K562 (cell line): ENCODE measurements at regions not wholly inside any gene's neighbourhood (a gene's known extent, or its start where the extent isn't known, plus 50 kb on each side); places are given as distances from the start of the nearest gene placed in this dataset.
A peak's percentile ranks its signal among the peaks of the same experiment; 100 is the strongest.
"Not testable (repeated sequence)": the region's sequence is repeated elsewhere in the genome, so short reads cannot be mapped to it uniquely, and the experiment has no call there.

Source experiments
- ATAC-seq: fragments of 200-7000 bp; cut with Tn5 transposase; 3 replicates; pipeline ENCODE4 v1.9.1; 2020; ENCODE audit warnings: moderate library complexity
- BruUV-seq: library from RNA; stranded (reverse); fragments of 400-500 nt; replicated peaks from 2 replicates; lab custom pipeline; 2021; lab: Mats Ljungman, UMichigan
- CTCF ChIA-PET: fragments of 300-600 bp; formaldehyde crosslinking; extraction: SDS; loops from one replicate; lab custom pipeline; 2021; ENCODE audit warnings: low intra/inter-chr PET ratio; lab: Yijun Ruan, JAX
- POLR2A ChIA-PET: fragments of 300-600, 350-650 bp; sonication (Branson Sonifier 250); formaldehyde crosslinking; extraction: SDS; loops from one replicate; lab custom pipeline; 2021; ENCODE audit warnings: antibody characterized with exemption, inconsistent platforms; lab: Yijun Ruan, JAX
- DNase-seq, 4 experiments: peaks; one replicate each; pipeline versions ENCODE4 v3.0.0 to v3.0.0-alpha.2; 2011 to 2018; ENCODE audit warnings: low spot score in 3 of 4, mixed read lengths in 3 of 4; ENCODE audit errors: extremely low read depth in 1 of 4
- FAIRE-seq: peaks from 2 replicates; lab custom pipeline; 2011; peaks lifted over from hg19 to GRCh38; lab: Jason Lieb, UNC
- H2AFZ ChIP-seq: 2 replicates; pipeline ENCODE4 v1.6.0; 2011; ENCODE audit warnings: low read depth, low read length, control low read depth, inconsistent platforms
- H3K27ac ChIP-seq: fragments of 200-600 bp; 3 replicates; pipeline ENCODE4 v1.8.0; 2011; ENCODE audit warnings: low read depth, mild to moderate bottlenecking, control low read depth, inconsistent platforms, low read length, moderate library complexity, mixed read lengths; ENCODE audit errors: extremely low read depth
- H3K27me3 ChIP-seq, 2 experiments: fragments of 300-600 bp in 1 of 2; 2 replicates in 1 of 2; 3 replicates in 1 of 2; pipeline versions ENCODE4 v1.6.0 to v1.8.0; 2011; ENCODE audit warnings: inconsistent platforms in 2 of 2, low read length in 2 of 2, mild to moderate bottlenecking in 1 of 2, mixed read lengths in 1 of 2, moderate library complexity in 1 of 2; ENCODE audit not compliant: control insufficient read depth in 2 of 2, insufficient read depth in 2 of 2
- H3K36me3 ChIP-seq: fragments of 300-600 bp; 3 replicates; pipeline ENCODE4 v1.8.0; 2011; ENCODE audit warnings: mild to moderate bottlenecking, low read length, inconsistent platforms; ENCODE audit not compliant: control insufficient read depth, insufficient read depth
- H3K4me1 ChIP-seq, 2 experiments: fragments of 200-600 bp in 1 of 2; replicated peaks in 1 of 2; 2 replicates in 1 of 2; 3 replicates in 1 of 2; pipeline versions ENCODE4 v1.5.1 to v1.8.0; 2011; ENCODE audit warnings: inconsistent platforms in 2 of 2, low read length in 2 of 2, mild to moderate bottlenecking in 1 of 2, mixed read lengths in 1 of 2, moderate library complexity in 1 of 2; ENCODE audit not compliant: control insufficient read depth in 2 of 2, insufficient read depth in 2 of 2
- H3K4me2 ChIP-seq: 2 replicates; pipeline ENCODE4 v1.6.1; 2011; ENCODE audit warnings: low read length, control low read depth, inconsistent platforms, mixed read lengths; ENCODE audit not compliant: insufficient read depth
- H3K4me3 ChIP-seq: fragments of 200-600 bp; sonication (generic), shearing (Covaris generic); 2 replicates; pipeline ENCODE4 v1.5.1; 2016; ENCODE audit warnings: control low read depth, inconsistent platforms
- H3K79me2 ChIP-seq: fragments of 200-600 bp; 3 replicates; pipeline ENCODE4 v1.8.0; 2011; ENCODE audit warnings: low read length, inconsistent platforms; ENCODE audit not compliant: control insufficient read depth, insufficient read depth
- H3K9ac ChIP-seq, 2 experiments: 2 replicates each; pipeline versions ENCODE4 v1.6.0 to v1.6.1; 2011; ENCODE audit warnings: low read depth in 2 of 2, low read length in 2 of 2, control low read depth in 1 of 2, inconsistent platforms in 1 of 2, mild to moderate bottlenecking in 1 of 2, mixed read lengths in 1 of 2; ENCODE audit not compliant: insufficient read depth in 1 of 2
- H3K9me1 ChIP-seq: one replicate; pipeline ENCODE4 v1.6.0; 2011; ENCODE audit warnings: inconsistent platforms, mild to moderate bottlenecking, low read length, moderate library complexity; ENCODE audit not compliant: control insufficient read depth, insufficient read depth
- H3K9me3 ChIP-seq: replicated peaks from 2 replicates; pipeline ENCODE4 v1.5.1; 2011; ENCODE audit warnings: low read depth, low read length, inconsistent platforms; ENCODE audit not compliant: control insufficient read depth, insufficient read depth
- H4K20me1 ChIP-seq: replicated peaks from 2 replicates; pipeline ENCODE4 v1.6.1; 2011; ENCODE audit warnings: low read length, inconsistent platforms, mixed read lengths; ENCODE audit not compliant: control insufficient read depth, insufficient read depth
- CUX1 ChIP-seq: fragments of 200-800 bp; sonication (Bioruptor generic); IDR thresholded peaks from 2 replicates; pipeline ENCODE4 v1.6.1; 2016; ENCODE audit warnings: missing genetic modification characterization, missing compliant biosample characterization
- WGBS: fragments of 100-300 bp; shearing (Covaris generic); methylation state at CpG from one replicate; pipeline ENCODE4 v1.1.6; 2016; ENCODE audit warnings: low coverage, mixed read lengths; ENCODE audit not compliant: insufficient coverage; ENCODE audit errors: missing lambda C conversion rate; 5-methylcytosine and 5-hydroxymethylcytosine counted together
- in situ Hi-C: fragments of 300-500 bp; cut with MboI; formaldehyde crosslinking; loops from 4 replicates; pipeline ENCODE4 v1.15.0; 2018; ENCODE audit warnings: inconsistent platforms, mixed read lengths
- intact Hi-C: fragments of 100-400 bp; cut with micrococcal nuclease; formaldehyde crosslinking; loops from 2 replicates; pipeline ENCODE4 v1.14.2; 2022

- in situ Hi-C loops, H2AFZ ChIP-seq: not testable (repeated sequence)
Observed at GRCh38 chr22:16393476-16393875, 199.1 kb downstream of the CCT8L2 start.

More at GRCh38 chr22:16393476-16393875, 199.1 kb downstream of the CCT8L2 start:
- WGBS = 0% methylated on average over 2 of the region's 2 CpGs
- H4K20me1 ChIP-seq, BruUV-seq, H3K4me1 ChIP-seq, H3K79me2 ChIP-seq, H3K9me1 ChIP-seq, H3K9me3 ChIP-seq, H3K4me3 ChIP-seq, ATAC-seq, H3K4me2 ChIP-seq, H3K36me3 ChIP-seq, DNase-seq, FAIRE-seq, intact Hi-C loops, H3K27ac ChIP-seq, CTCF ChIA-PET, POLR2A ChIA-PET, H3K9ac ChIP-seq: not testable (repeated sequence)
- TF ChIP-seq CUX1 (CRISPR knock-in tag) = peak; percentile 100
- peaks cover 0 to 17% of the 10 kb centered on the region in 2 experiments; a peak in 3 of 5 replicates for H3K27me3 ChIP-seq
